ENCODE measurements at regions not wholly inside any gene's neighbourhood (a gene's known extent, or its start where the extent isn't known, plus 50 kb on each side); places are given as distances from the start of the nearest gene placed in this dataset.
"Not testable (repeated sequence)": the region's sequence is repeated elsewhere in the genome, so short reads cannot be mapped to it uniquely, and the experiment has no call there.

DNA sequence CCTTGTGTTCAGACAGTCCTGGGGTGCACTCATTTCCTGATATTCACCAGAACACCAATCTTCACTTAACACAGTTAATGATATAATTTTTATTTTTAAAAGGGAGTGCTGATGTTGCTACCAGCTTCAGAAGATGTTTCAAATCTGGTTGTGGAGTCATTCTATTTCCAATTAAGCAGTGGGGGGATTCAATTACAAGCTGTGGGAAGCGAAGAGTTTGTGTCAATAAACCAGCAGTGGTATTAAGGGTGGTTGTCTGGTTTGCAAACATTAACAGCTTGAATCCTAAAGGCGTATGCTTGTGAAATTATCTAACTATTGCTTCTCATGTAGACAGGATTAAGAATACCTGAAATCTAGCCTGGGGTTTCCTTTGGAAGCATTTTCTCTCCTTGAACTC is 1637.5 kb upstream of the GOT2 start:
- no peak for DNase-seq (ENCODE audit: low read depth)
- H3K4me3 ChIP-seq (ENCODE audit: low read depth, low read length), result no peak overlapping the region
- TF ChIP-seq, protein P1, sequence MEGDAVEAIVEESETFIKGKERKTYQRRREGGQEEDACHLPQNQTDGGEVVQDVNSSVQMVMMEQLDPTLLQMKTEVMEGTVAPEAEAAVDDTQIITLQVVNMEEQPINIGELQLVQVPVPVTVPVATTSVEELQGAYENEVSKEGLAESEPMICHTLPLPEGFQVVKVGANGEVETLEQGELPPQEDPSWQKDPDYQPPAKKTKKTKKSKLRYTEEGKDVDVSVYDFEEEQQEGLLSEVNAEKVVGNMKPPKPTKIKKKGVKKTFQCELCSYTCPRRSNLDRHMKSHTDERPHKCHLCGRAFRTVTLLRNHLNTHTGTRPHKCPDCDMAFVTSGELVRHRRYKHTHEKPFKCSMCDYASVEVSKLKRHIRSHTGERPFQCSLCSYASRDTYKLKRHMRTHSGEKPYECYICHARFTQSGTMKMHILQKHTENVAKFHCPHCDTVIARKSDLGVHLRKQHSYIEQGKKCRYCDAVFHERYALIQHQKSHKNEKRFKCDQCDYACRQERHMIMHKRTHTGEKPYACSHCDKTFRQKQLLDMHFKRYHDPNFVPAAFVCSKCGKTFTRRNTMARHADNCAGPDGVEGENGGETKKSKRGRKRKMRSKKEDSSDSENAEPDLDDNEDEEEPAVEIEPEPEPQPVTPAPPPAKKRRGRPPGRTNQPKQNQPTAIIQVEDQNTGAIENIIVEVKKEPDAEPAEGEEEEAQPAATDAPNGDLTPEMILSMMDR (IDR thresholded peaks at IDR 0.05; ENCODE audit: low read depth, low read length, missing control alignments), result no peak
- in situ Hi-C loops (cut with HindIII; ENCODE audit: low sequenced_read_pairs), result no loop called here

DNA sequence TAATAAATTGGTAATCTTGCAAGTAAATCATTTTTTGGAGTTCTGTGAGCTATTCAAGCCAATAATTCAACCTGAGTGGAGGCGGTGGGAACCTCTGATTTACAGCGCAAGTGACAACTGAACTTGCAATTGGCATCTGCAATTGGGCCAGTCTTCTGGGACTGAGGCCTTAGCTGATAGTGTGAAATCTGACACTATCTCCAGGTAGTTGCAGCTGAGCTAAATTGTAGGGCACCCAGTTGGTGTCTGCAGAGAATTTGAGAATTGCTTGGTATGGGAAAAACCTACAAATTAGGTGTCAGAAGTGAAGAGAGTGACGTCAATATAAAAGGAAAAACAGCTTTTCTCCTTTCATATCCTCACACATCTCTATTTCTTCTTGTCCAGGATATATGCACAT is 1633.6 kb upstream of the GOT2 start:
- DNase-seq (ENCODE audit: low read depth), result no peak
- H3K4me3 ChIP-seq (ENCODE audit: low read depth, low read length), result no peak overlapping the region
- TF ChIP-seq, protein P1 (IDR thresholded peaks at IDR 0.05; ENCODE audit: low read depth, low read length, missing control alignments), result no peak
- in situ Hi-C loops (cut with HindIII; ENCODE audit: low sequenced_read_pairs), result no loop called here

DNA sequence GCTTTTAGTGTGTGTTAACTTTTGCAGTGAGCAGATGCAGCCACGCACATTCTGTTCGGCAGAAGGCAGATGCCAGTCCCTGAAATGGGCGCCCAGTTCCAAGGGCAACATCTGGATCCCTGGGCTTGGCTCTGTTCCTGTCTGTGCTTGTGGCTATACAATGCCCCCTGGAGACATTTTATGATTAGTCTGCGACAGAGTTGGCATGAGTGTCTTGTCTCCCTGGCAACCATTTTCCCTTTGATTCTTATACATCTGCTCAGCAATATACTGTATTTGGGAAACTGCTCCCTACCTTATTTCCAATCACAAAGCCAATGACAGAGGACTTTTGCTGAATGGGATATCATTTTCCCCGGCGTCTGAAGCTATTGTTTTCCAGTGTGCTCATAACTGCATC is 1629.5 kb upstream of the GOT2 start:
- TF ChIP-seq, protein P1 (IDR thresholded peaks at IDR 0.05; ENCODE audit: low read depth, low read length, missing control alignments), result no peak
- DNase-seq (ENCODE audit: low read depth), result no peak
- no peak overlapping the region for H3K4me3 ChIP-seq (ENCODE audit: low read depth, low read length)
- in situ Hi-C loops (cut with HindIII; ENCODE audit: low sequenced_read_pairs), result no loop called here

DNA sequence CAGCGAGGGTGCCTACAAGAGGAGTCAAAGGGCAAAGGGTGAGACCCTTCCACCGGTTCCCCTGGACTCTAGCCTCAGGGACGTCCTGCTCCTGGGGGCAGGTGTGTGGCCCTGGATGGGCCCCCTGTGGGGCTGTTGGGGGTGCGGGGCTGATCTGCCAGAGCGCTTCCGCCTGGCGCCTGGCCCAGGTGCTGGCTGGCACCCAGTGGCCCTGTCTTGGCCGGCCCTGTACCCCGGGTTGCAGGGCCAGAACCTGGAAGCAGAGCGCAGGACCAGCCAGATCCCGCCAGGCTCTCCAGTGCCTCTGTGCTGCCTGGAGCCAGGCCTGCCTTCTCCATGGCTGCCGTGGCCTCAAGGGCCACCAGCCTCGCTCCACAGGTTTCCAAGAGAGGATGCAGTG is 1625.8 kb upstream of the GOT2 start:
- H3K4me3 ChIP-seq (ENCODE audit: low read depth, low read length); DNase-seq (ENCODE audit: low read depth); in situ Hi-C loops (cut with HindIII; ENCODE audit: low sequenced_read_pairs): not testable (repeated sequence)

DNA sequence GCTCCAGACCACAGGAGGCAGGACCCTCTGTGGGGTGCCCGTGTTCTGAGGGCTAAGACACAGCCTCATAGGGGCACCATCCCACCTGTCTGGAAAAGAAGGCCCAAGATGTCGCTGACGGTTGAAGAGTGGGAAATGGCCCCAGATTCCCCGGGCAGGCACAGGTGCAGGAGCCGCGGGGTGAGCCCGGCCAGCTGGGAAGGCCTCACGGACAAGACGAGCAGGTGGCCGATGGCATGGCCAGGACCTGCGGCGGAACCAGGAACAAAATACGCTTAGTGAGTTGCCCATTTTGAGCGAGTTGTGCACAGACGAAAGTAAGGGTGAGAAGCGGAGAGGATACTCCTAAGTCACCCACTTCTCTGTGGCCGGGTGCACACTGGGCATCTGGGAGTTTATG is 1625.3 kb upstream of the GOT2 start:
- DNase-seq (ENCODE audit: low read depth); H3K4me3 ChIP-seq (ENCODE audit: low read depth, low read length); in situ Hi-C loops (cut with HindIII; ENCODE audit: low sequenced_read_pairs): not testable (repeated sequence)

DNA sequence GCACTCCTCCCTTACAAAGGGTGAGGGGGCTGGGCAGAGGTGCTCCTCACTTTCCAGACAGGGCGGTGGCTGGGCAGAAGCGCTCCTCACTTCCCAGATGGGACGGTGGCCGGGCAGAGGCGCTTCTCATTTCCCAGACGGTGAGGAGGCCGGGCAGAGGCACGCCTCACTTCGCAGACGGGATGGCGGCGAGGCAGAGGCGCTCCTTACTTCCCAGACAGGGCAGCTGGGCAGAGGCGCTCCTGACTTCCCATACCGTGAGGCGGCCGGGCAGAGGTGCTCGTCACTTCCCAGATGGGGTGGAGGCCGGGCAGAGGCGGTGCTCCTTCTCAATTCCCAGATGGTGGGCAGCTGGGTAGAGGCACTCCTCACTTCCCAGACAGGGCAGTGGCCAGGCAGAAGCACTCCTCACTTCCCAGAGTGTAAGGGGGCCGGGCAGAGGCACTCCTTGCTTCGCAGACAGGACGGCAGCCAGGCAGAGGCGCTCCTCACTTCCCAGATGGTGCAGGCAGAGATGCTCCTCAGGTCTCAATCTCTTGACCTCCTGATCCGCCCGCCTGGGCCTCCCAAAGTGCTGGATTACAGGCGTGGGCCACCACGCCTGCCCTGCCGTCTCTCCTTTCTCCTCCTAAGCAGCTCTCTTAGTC is 1623.9 kb upstream of the GOT2 start:
- in situ Hi-C loops (cut with HindIII; ENCODE audit: low sequenced_read_pairs); H3K4me3 ChIP-seq (ENCODE audit: low read depth, low read length); DNase-seq (ENCODE audit: low read depth): not testable (repeated sequence)

DNA sequence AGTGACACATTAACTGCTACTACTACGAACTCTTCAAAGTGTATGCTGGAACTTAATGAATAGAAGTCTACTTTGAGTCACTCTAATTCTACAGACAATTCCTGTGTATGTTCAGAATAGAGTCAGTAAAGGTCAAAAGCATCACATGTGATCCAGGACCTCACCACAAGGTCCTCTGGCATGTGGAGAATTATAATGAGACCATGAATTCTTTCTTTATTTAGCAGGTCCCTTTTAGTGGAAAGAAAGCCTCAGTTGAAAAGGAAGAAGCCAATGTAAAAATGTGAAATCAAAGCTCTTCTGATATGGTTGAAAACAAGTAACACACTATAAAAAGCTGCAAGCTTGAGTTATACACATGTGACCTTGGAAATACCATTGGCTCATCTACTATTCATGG is 1612.1 kb upstream of the GOT2 start:
- no peak overlapping the region for H3K4me3 ChIP-seq (ENCODE audit: low read depth, low read length)
- in situ Hi-C loops (cut with HindIII; ENCODE audit: low sequenced_read_pairs), result no loop called here
- DNase-seq (ENCODE audit: low read depth), result no peak
- TF ChIP-seq, protein P1 (IDR thresholded peaks at IDR 0.05; ENCODE audit: low read depth, low read length, missing control alignments), result no peak

DNA sequence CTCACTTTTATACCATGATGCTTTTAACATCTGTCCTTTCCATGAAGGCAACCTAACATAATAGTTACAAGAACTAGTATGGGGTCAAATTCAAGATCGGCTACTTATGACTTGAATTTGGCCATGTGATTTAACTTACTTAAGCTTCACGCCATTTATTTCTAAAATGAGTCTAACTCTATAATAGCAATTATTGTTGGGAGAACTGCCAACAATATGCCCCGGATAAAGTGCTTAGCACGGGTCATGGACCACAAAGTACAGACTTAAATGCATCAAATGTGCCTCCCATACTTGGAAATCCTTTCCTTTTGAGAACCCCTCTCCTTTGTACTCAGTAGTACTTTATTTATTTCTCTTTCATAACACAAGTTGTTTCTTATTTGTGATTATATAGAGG is 1603.6 kb upstream of the GOT2 start:
- TF ChIP-seq, protein P1 (IDR thresholded peaks at IDR 0.05; ENCODE audit: low read depth, low read length, missing control alignments), result no peak
- no peak for DNase-seq (ENCODE audit: low read depth)
- in situ Hi-C loops (cut with HindIII; ENCODE audit: low sequenced_read_pairs), result no loop called here

More for the DNA sequence above, 1603.6 kb upstream of the GOT2 start:
- H3K4me3 ChIP-seq (ENCODE audit: low read depth, low read length), result no peak overlapping the region
